Fibroblast of villous mesenchyme (primary cell): ENCODE measurements at regions not wholly inside any gene's neighbourhood (a gene's known extent, or its start where the extent isn't known, plus 50 kb on each side); places are given as distances from the start of the nearest gene placed in this dataset.

Experiments used
- DNase-seq: peaks from one replicate; pipeline ENCODE4 v3.0.0-alpha.2; 2010; ENCODE audit warnings: low read depth
- H3K4me3 ChIP-seq: 2 replicates; pipeline ENCODE4 v1.5.1; 2011; ENCODE audit warnings: low read depth, mild to moderate bottlenecking, low read length
- TF ChIP-seq, protein P1 (sequence below): IDR thresholded peaks from 2 replicates; pipeline ENCODE4 v1.5.1; 2012; ENCODE audit warnings: low read depth, mild to moderate bottlenecking, low read length; ENCODE audit not compliant: insufficient read depth

DNA sequence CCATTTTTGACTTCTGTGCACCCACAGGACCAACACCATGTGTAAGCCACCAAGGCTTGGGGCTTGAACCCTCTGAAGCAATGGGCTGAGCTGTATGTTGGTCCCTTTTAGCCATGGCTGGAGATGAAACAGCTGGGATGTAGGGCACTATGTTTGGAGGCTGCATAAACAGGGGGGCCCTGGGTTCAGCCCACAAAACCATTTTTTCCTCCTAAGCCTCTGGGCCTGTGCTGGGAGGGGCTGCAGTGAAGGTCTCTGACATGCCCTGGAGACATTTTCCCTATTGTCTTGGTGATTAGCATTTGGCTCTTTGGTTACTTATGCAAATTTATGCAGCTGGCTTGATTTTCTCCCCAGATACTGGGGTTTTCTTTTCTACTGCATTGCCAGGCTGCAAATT lies 144.9 kb downstream of the ZNF326 start:
- TF ChIP-seq, protein P1, sequence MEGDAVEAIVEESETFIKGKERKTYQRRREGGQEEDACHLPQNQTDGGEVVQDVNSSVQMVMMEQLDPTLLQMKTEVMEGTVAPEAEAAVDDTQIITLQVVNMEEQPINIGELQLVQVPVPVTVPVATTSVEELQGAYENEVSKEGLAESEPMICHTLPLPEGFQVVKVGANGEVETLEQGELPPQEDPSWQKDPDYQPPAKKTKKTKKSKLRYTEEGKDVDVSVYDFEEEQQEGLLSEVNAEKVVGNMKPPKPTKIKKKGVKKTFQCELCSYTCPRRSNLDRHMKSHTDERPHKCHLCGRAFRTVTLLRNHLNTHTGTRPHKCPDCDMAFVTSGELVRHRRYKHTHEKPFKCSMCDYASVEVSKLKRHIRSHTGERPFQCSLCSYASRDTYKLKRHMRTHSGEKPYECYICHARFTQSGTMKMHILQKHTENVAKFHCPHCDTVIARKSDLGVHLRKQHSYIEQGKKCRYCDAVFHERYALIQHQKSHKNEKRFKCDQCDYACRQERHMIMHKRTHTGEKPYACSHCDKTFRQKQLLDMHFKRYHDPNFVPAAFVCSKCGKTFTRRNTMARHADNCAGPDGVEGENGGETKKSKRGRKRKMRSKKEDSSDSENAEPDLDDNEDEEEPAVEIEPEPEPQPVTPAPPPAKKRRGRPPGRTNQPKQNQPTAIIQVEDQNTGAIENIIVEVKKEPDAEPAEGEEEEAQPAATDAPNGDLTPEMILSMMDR: no peak
- DNase-seq: no peak

DNA sequence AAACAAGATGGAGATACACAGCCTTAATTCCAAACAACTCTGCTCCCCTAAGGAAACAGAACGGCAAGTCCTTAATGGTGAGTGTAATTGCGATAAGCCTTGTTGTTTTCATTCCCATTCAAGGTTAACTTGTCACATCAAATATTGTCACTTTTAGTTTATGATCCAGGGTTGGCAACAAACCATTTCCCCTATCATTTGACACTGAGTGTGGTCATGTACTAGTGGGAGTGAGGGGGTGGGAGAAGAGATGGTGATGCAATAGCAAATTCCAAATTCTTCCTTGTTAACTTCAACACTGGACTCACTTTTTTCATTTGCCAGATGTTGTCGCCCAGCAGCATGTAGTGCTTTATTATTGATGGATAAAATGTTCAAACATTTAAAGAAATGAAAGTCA lies 140.4 kb downstream of the ZNF326 start:
- peak; percentile 13 for DNase-seq
- H3K4me3 ChIP-seq: no peak overlapping the region

More for the DNA sequence above, 144.9 kb downstream of the ZNF326 start:
- no peak overlapping the region for H3K4me3 ChIP-seq

DNA sequence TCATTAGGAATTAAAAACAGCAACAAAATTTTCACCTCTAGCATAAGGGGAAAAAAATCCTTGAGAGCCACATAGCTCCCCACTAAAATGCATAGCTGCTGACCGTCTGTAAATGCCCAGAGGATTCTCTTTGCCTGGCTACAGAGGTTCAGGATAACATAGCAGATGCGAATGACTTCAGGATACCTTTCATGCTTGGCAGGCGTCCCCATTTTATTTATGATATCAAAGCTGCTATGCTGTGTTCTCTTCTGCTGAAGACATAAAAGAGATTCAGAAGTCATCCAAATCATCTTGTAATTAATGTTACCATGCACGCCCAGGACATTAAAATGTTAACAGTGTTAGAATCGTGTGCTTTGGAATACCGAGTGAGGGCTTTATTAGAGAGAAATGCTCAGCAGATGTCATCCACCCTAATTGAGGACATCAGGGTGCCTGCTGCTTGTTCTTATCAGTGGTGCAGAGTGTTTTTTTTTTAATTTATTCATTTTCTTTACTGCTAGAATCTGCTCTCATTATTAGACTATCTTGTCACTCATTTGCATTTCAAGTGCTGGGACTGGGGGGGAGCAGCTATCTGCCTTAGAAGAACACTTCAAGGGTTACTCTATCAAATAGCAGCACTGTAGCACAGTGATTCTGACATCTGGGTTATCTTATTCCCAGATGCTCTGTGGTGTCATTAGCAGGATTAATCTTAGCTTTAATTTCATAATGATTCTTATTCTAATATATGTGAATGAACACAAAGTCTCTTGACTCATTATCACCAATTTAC lies 139.5 kb downstream of the ZNF326 start:
- no peak for DNase-seq
- TF ChIP-seq, protein P1: no peak
- no peak overlapping the region for H3K4me3 ChIP-seq

More for the DNA sequence above, 140.4 kb downstream of the ZNF326 start:
- TF ChIP-seq, protein P1: no peak

DNA sequence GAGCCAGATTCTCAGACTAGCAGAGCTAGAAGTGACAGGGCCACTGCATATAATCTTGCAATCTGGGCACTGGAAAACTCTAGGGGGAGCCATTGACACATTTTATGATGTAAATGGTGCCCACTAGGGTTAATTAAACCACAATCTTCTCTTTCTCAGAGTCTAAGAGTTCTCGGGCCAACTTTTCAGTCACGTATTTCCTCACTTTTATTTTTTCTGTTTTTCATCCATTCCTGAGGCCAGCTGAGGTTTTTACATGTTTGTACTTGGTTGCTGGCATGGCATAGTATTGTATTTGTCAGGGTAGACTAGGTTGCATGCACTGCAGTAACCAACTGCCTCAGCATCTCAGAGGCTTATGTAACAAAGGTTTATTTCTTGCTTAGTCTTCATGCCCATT lies 138.2 kb downstream of the ZNF326 start:
- TF ChIP-seq, protein P1: peak; percentile 21
- H3K4me3 ChIP-seq: no peak overlapping the region
- DNase-seq: peak; percentile 2

DNA sequence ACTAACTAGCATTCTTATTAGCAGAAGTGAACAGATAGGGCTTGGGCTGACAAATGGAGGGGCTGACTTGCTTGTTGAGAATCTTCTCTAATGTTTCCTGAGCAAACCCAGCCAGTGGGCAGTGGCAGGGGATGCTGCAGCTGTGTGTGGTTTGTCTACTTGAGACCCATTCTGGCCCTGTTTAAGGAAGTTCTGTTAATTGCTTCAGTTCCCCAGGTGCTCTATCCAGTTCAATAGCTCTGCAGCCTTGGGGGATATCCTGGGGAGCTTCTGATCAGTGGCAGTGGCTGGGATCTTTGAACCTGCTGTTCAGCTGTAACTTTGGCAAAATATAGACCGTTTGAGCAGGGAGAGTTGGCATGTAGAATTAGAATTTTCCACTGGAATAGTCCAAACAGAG lies 137.4 kb downstream of the ZNF326 start:
- DNase-seq: no peak
- TF ChIP-seq, protein P1: no peak
- H3K4me3 ChIP-seq: no peak overlapping the region

DNA sequence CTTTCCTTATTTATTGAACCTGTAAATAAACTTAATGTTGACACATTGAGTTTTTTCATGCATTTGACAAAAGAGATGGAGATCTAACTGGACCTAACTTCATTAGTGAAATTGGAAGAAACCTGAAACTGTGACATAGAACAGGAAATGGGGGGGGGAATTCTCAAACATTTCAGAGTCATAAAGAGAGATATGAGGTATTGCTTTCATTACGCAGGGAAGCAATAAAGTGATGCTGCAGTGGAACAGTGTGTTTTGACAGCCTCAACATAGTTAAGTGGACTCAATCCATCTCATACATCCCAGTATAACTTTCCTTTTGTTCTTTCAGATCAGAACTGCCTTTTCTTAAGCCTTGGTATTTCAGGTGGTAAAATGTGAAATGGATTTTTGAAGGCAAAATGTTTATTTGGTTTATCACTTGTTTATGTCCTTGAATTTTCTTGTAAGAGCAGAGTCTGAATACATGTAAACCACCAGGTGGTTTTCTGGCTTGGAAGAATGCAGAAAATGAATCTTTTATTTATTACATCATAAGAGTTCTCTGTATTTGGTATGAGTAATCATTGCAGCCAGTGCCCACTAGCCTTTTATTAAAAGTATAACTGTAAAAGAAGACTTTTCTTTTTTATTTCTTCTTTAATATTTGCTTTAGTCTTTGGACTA lies 132.5 kb downstream of the ZNF326 start:
- no peak overlapping the region for H3K4me3 ChIP-seq
- TF ChIP-seq, protein P1: no peak
- DNase-seq: no peak
